GM21619 (cell line): ENCODE measurements at regions not wholly inside any gene's neighbourhood (a gene's known extent, or its start where the extent isn't known, plus 50 kb on each side); places are given as distances from the start of the nearest gene placed in this dataset.
"Not testable (repeated sequence)": the region's sequence is repeated elsewhere in the genome, so short reads cannot be mapped to it uniquely, and the experiment has no call there.

ENCODE experiments used
- ATAC-seq: cut with Tn5 transposase; IDR thresholded peaks from one replicate; pipeline ENCODE4 v1.9.1; 2021; ENCODE audit not compliant: unreplicated experiment

DNA sequence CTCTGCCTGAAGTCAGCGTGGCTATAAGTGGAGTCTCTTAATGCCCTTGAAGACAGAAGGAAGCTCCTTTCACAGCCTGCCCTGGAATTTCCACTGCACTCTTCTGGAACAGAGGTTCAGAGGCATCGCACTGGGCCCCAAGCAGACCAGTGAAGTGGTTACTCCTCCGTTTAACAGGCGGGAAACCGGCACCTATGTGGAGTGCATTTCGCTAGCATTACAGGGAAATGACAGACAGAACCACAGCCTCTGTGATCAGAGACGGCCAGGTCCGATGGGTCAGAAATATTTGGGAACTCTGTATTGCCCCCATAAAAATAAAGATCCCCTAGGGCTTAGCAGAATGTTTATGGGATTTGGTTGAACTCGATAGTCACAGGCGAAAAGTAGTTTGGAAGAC is 406.9 kb upstream of the PRKCQ start:
- ATAC-seq = no peak

- ATAC-seq = no peak
Observed at GRCh38 chr10:6985644-6986043, 405.6 kb upstream of the PRKCQ start.

- ATAC-seq = no peak
Observed at GRCh38 chr10:6984971-6985370, 404.9 kb upstream of the PRKCQ start.

DNA sequence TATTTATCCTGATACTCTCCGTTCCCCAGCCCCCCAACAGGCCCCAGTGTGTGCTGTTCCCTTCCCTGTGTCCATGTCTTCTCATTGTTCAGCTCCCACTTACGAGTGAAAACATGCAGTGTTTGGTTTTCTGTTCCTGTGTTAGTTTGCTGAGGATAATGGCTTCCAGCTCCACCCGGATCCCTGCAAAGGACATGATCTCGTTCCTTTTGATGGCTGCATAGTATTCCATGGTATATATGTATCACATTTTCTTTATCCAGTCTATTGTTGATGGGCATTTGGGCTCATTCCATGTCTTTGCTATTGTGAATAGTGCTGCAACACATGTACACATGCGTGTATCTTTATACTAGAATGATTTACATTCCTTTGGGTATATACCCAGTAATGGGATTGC is 403.9 kb upstream of the PRKCQ start:
- not testable (repeated sequence) for ATAC-seq

- no peak for ATAC-seq
Observed at GRCh38 chr10:6980353-6980752, 400.3 kb upstream of the PRKCQ start.

GRCh38 chr10:6979371-6979770 is 399.3 kb upstream of the PRKCQ start:
- no peak for ATAC-seq

- ATAC-seq = no peak
Observed at GRCh38 chr10:6978187-6978627, 398.1 kb upstream of the PRKCQ start.

GRCh38 chr10:6977398-6978186 is 397.5 kb upstream of the PRKCQ start:
- ATAC-seq = no peak

DNA sequence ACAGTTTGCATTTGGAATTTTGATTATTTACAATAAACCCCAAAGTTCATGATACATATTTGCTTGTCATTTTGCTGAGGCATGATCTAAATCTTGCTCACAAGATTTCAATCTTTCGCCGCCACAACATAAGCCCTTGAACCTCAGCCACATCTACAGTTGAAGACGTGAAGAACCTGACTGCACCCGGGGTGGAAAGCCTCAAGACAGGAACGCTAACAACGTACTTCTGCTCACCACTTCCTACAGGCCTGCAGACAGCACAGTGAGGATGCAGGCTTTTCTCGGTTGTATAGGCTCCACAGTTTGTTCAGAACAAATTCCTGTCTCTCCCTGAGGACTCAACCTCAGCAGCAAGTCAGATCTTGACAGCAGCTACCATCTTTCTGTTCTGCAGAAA is 393.8 kb upstream of the PRKCQ start:
- no peak for ATAC-seq

DNA sequence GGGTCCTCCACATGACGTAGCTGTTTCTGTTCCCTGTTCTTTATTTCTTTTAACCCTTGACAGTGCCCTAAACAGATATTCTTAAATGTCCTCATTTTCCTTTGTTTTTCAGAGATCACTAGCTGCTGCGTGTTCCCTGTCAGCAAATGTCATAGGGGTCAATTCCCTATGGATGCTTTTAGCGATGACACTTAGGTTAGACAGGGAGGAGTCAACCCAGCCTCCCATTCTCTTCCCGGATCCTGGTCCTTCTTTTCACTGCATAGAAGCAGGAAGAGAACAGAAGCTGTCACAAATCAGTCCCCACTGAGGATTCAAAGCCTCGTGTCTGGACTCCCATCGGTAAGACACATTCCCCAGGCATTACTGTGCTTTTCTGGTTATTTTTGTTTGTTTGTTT is 392.1 kb upstream of the PRKCQ start:
- ATAC-seq = no peak

DNA sequence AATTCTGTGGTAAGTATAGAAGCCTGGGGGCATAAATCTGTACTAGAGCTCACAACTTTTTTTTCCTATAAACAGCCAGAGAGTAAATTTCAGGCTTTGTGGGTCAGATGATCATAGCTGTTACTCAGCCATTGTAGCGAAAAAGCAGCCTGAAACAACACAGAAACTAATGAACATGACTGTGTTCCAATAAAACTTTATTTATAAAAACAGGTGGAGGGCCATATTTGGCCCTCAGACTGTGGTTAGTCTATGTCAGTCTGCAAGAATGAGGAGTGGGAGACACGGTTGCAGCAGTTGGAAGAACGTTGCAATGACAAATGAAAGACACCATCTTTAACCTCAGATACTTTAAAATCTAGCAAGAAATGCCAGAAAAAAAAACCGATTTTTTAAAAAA is 389.6 kb upstream of the PRKCQ start:
- no peak for ATAC-seq

GRCh38 chr10:6964543-6964942 is 384.5 kb upstream of the PRKCQ start:
- ATAC-seq = no peak

DNA sequence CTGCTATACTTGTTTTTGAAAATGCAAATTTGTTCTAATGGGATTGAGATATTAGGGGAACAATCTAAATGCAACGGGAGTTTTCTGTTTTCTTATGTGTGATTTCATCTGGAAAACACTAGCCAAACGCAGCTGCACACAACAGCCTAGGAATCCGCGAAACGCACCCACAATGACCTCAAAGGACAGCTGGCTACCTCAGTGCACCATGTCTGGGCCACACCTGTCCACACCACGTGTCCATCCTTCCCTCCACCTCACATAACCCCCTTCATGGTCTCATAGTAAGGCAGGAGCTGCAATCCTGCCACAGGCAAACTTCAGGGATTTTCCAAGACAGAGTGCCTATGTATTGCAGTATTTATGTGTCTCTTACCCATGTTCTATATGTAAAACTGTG is 382.5 kb upstream of the PRKCQ start:
- ATAC-seq = no peak

- ATAC-seq = no peak
Observed at GRCh38 chr10:6958711-6959110, 378.6 kb upstream of the PRKCQ start.

DNA sequence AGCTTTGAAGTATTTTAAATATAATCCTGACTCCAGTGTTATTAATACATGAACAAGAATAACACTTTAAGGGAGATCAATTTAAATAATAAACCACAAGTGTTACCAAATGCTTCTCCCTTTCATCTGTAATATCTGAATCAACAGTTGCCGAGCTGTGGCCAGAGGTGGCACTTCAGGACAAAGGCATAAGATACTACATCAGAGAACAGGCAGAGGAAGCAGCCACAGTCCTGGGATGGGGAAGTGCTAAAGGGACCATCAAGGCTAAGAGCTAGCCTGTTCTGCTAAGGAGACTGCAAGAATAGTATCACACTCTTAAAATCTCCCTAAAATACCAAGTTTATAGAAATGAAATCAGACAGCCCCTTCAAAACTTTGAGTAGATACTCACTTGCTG is 378.2 kb upstream of the PRKCQ start:
- no peak for ATAC-seq

- ATAC-seq = no peak
Observed at GRCh38 chr10:6957851-6958250, 377.8 kb upstream of the PRKCQ start.

DNA sequence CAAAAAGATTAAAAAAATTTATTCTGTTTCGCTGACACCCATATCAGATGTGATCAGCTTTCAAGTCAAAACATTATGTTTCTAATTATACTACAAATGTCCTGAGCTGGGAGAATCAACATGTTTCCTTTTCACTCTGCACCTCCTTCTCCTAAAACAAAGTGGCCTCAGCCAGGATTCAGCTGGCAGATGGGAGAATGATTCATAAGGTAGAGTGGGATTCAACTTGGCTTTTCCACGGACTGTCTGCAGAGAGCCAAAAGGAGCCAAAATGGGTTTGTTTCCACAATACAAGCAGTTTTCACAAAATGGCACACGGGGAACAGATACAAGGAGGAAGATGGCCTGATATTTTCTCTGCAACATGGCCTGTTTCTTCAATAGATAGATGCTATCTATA is 376.5 kb upstream of the PRKCQ start:
- ATAC-seq = no peak

DNA sequence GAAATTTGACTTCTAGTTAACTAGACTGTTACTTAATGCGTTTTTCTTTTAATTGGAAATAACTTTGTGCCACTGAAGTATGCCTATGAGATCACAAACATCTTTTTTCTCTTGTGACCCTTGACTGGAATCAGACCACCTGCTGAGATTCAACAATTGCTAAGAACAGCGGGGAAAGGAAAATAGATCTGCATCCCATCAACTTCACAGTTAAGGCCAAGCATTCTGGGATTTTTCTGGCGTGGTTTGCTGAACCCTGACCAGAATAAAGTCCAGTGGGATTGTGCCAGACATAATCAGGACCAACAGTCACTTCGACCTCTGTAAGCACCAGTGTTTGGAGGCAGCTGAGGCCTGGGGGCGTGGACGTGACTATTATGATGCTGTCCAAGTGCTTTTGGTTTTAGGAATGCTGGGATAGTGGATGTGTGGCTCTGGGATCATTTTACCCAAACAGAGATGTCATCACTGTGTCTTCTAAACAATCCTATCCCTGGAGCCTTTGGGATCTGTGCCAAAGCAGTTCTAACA is 373.3 kb upstream of the PRKCQ start:
- ATAC-seq = no peak

DNA sequence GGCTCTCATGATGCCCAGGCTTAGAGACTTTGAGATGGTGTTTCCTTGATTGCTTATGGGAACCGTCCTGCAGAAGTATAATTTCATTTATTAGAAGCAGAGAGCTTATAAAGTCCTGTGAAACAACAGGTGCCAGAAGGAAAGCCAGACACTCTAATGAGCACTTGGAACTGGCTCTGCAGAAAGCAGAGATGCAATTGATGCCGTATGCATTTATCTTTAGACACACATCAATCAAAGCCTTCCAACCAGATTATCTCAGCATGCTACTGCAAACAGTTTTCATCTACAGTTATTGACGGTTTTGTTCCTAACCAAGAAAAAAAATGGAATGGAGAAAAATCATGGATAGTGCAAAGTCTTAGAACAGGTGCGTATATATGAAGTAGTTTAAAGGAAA is 371.7 kb upstream of the PRKCQ start:
- ATAC-seq = no peak

DNA sequence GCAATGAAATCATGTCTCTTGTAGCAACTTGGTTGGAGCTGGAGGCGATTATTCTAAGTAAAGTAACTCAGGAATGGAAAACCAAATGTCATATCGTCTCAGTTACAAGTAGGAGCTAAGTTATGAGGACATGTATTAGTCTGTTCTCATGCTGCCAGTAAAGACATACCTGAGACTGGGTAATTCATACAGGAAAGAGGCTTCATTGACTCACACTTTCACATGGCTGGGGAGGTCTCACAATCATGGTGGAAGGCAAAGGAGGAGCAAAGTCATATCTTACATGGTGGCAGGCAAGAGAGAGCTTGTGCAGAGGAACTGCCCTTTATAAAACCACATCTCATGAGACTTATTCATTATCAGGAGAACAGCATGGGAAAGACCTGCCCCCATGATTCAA is 370.1 kb upstream of the PRKCQ start:
- no peak for ATAC-seq

DNA sequence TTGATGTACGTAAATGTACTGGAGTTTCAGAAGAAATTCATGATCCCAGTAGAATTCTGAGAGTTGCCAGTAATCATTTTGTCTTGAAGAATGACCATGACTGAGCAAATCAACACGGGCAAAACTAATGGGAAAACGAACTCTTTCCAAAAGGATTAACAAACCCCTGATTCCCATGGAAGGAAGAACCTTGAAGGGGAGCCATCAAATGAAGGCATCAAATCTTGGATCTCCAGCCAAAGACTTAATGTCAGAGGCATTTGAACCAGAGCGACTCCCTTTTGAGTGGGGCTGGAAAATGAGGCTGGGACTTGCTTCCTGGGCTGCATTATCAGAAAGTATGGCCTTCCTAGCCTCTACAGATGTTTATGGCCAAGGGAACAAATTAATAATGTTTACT is 364.4 kb upstream of the PRKCQ start:
- no peak for ATAC-seq

DNA sequence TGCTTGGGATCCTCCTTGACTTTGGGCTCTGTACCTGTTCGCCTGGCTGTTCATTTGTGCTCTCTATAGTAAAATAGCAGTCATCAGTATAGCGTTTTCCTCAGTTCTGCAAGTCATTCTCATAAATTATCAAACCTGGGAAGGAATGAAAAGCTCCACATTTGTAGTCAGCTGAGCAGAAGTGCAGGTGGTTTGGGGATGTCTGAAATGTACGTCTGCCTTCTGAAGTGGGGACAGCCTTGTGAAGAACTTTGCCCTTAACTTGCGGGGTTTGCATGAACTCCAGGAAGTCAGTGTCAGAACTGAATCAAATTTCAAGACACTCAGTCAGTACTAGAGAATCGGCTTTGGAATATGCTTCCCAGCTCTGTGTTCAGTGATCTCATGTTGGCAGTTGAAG is 358.3 kb upstream of the PRKCQ start:
- ATAC-seq = no peak

- ATAC-seq = no peak
Observed at GRCh38 chr10:6936931-6937330, 356.9 kb upstream of the PRKCQ start.
